ENCODE measurements at regions not wholly inside any gene's neighbourhood (a gene's known extent, or its start where the extent isn't known, plus 50 kb on each side); places are given as distances from the start of the nearest gene placed in this dataset.

DNA sequence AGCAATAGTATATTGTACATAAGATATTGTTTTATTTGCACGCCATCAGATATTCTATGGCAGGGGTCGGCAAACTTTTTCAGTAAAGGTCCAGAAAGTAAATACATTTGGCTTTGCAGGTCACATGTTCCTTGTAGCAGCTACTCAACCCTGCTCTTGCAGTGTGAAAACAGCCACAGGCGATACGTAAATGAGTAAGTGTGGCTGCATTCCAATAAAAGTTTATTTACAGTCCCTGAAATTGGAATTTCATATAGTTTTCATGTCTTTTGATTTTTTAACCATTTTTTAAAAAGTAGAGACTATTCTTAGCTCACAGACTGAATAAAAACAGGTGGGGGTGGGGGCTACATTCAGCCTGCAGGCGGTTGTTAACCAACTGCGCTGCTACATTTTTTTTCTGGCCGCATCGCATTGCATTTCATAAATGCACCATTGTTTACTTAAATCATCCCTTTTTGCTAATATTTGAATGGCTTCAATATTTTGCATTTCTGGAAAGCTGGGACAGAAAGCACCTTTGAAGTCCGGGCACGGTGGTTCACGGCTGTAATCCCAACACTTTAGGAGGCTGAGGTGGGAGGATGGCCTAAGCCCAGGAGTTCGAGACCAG is 50.5 kb upstream of the HAPSTR1 start:
- no peak overlapping the region for H3K27ac Mint-ChIP-seq

More for the DNA sequence above, 50.5 kb upstream of the HAPSTR1 start:
- H3K27me3 Mint-ChIP-seq (ENCODE audit: low read depth): no peaks in the 10 kb centered on the region
- H3K36me3 Mint-ChIP-seq: peaks cover 2% of the 10 kb centered on the region; the same call in 1 of the 2 replicates
- ChIA-PET POLR2A (interaction anchor here (0.6 kb wide), 1 partner anchor 28 kb away, joined by 4 read pairs; no protein-coding TSS in a partner anchor), CTCF (interaction anchor here (0.5 to 2.1 kb wide), 3 partner anchors 8 to 16 kb away, joined by 4 to 6 read pairs (median 5); no protein-coding TSS in a partner anchor)
- H3K4me3 Mint-ChIP-seq: no peak overlapping the region
- H3K9me3 Mint-ChIP-seq: peaks cover 5% of the 10 kb centered on the region
- ATAC-seq: no peak
- TF ChIP-seq ZNF281 (CRISPR knock-in tag; IDR thresholded peaks at IDR 0.05) (no peak), AR (CRISPR knock-in tag; IDR thresholded peaks at IDR 0.05) (no peak), CREM (CRISPR knock-in tag; IDR thresholded peaks at IDR 0.05) (no peak)
- TF ChIP-seq, protein P1, sequence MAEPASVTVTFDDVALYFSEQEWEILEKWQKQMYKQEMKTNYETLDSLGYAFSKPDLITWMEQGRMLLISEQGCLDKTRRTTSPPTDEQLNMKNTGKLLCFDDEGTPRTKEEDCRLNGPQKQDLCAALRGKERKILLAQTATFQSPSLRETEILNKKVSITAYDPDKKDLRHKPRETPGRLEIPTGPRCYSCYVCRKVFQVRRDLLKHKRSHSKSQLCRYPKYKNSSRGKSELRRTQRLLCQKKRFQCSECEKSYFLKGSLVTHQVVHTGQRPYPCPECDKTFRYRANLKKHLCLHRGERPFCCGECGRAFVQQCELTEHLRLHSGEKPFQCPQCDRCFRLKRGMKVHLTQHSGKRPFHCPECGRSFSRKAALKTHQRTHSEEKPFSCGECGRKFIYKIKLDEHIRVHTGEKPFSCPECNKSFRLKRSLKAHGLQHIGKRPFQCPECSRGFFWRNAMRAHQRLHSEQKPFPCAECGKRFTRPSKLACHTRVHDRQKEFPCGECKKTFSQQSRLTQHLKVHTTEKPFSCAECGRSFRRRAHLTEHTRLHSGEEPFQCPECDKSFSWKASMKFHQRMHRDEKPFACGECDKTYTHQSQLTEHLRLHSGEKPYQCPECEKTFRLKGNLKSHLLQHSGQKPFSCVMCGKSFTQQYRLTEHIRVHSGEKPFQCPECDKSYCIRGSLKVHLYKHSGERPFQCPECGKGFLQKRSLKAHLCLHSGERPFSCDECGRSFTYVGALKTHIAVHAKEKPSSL (CRISPR knock-in tag; conservative IDR thresholded peaks at IDR 0.05): no peak
- no peak for DNase-seq (ENCODE audit: low spot score)
- no peaks in the 10 kb centered on the region for H3K4me1 Mint-ChIP-seq

All from WTC11 (cell line).